Tibial nerve (tissue), 4 donors: ENCODE measurements at regions not wholly inside any gene's neighbourhood (a gene's known extent, or its start where the extent isn't known, plus 50 kb on each side); places are given as distances from the start of the nearest gene placed in this dataset.

ENCODE experiments used
- EP300 ChIP-seq, 2 donors: sonication (generic); formaldehyde crosslinking; IDR thresholded peaks; one replicate each; pipeline ENCODE4 v1.6.1; 2017; ENCODE audit warnings: antibody characterized with exemption in 2 of 2, mild to moderate bottlenecking in 1 of 2
- POLR2A ChIP-seq, 2 donors: fragments of 450-650 bp; IDR thresholded peaks; one replicate each; pipeline ENCODE4 v1.6.1; 2017; ENCODE audit warnings: antibody characterized with exemption in 2 of 2, mild to moderate bottlenecking in 2 of 2, moderate library complexity in 2 of 2
- TF ChIP-seq, protein P1 (sequence below), 5 experiments: fragments of 200-600 bp in 3 of 5; fragments of 450-650 bp in 2 of 5; sonication (generic) in 3 of 5; IDR thresholded peaks; one replicate each; pipeline ENCODE4 v1.5.1; 2016 to 2019; ENCODE audit warnings: antibody characterized with exemption in 5 of 5, mild to moderate bottlenecking in 3 of 5, moderate library complexity in 2 of 5

DNA sequence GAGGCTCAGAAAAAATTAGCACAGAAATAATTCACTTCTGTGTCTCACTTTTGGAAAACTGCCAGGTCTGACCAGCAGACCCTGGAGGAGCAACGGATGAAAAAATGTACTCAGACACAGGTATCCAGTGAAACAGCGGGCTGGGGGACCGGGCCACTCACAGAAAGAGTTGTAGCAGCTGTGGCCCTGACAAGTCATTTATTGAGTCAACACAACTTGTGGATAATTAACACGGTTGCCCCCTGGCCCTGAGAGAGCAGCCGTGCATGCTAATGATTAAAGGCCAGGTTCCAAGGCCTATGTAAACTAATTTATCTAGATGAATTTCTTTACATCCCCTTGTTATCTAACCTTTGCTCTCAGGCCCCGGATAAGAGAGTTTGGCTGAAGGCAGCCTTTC is 131.3 kb downstream of the AASDHPPT start:
- TF ChIP-seq, protein P1, sequence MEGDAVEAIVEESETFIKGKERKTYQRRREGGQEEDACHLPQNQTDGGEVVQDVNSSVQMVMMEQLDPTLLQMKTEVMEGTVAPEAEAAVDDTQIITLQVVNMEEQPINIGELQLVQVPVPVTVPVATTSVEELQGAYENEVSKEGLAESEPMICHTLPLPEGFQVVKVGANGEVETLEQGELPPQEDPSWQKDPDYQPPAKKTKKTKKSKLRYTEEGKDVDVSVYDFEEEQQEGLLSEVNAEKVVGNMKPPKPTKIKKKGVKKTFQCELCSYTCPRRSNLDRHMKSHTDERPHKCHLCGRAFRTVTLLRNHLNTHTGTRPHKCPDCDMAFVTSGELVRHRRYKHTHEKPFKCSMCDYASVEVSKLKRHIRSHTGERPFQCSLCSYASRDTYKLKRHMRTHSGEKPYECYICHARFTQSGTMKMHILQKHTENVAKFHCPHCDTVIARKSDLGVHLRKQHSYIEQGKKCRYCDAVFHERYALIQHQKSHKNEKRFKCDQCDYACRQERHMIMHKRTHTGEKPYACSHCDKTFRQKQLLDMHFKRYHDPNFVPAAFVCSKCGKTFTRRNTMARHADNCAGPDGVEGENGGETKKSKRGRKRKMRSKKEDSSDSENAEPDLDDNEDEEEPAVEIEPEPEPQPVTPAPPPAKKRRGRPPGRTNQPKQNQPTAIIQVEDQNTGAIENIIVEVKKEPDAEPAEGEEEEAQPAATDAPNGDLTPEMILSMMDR (IDR thresholded peaks at IDR 0.05): no peak
- TF ChIP-seq EP300 (IDR thresholded peaks at IDR 0.05) (no peak), POLR2A (IDR thresholded peaks at IDR 0.05) (no peak)
